ENCODE measurements at regions not wholly inside any gene's neighbourhood (a gene's known extent, or its start where the extent isn't known, plus 50 kb on each side); places are given as distances from the start of the nearest gene placed in this dataset.

DNA sequence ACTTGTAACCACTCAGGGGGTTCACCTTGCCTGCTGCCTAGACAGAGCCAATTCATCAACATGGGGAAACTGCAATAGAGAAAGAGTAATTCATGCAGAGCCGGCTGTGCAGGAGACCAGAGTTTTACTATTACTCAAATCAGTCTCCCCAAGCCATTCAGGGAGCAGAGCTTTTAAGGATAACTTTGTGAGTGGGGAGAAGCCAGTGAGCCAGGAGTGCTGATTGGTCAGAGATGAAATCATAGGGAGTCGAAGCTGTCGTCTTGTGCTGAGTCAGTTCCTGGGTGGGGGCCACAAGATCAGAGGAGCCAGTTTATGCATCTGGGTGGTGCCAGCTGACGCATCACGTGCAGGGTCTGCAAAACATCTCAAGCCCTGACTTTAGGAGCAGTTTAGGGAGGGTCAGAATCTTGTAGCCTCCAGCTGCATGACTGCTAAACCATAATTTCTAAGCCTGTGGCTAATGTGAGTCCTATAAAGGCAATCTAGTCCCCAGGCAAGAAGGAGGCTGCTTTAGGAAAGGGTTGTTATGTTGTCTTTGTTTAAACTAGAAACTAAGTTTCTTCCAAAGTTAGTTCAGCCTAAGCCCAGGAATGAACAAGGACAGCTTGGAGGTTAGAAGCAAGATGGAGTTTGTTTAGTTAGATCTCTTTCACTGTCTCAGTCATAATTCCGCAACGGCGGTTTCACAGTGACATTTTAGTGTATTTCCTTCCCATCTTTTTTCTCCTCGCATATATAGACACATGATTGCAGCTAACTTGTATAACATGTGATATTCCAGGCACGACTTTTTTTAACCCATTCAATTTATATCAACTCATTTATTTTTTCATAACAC lies 68.9 kb upstream of the NCOR2 start:
- H3K27me3 ChIP-seq (ENCODE audit: control insufficient read depth in 2 of 2, insufficient read depth in 2 of 2, low read length in 2 of 2) = no peaks in the 10 kb centered on the region
- H3K4me1 ChIP-seq (ENCODE audit: control insufficient read depth in 1 of 2, insufficient read depth in 2 of 2, low read length in 2 of 2) = peaks cover 77 to 90% of the 10 kb centered on the region in 2 donors
- H4K20me1 ChIP-seq (ENCODE audit: insufficient read depth, low read length) = no peaks in the 10 kb centered on the region
- no peaks in the 10 kb centered on the region for H3K79me2 ChIP-seq (ENCODE audit: insufficient read depth, low read length)
- no peak overlapping the region for H2AFZ ChIP-seq (ENCODE audit: insufficient read depth, low read depth, low read length, poor library complexity, severe bottlenecking)
- Mint-ChIP-seq H3K4me1 (peaks cover 70% of the 10 kb centered on the region), H3K27me3 (ENCODE audit: low read depth in 3 of 3) (peaks cover 0 to 5% (median 4%) of the 10 kb centered on the region in 3 donors), H3K9me3 (peaks cover 22 to 39% (median 32%) of the 10 kb centered on the region in 7 donors), H3K36me3 (peaks cover 16 to 19% of the 10 kb centered on the region in 2 donors), H3K4me3 (no peak overlapping the region), H3K27ac (peak overlapping the region; percentile 85 to 96 (median 90))
- H3K36me3 ChIP-seq (replicated peaks in 1 of 2; ENCODE audit: control insufficient read depth in 1 of 2, insufficient read depth in 2 of 2, low read length in 2 of 2) = no peaks in the 10 kb centered on the region
- H3K9ac ChIP-seq (ENCODE audit: insufficient read depth, low read length, poor library complexity, severe bottlenecking) = no peak overlapping the region
- DNase-seq = peak; percentile 85 to 93 (median 93)
- 5% methylated on average over 4 of the region's 10 CpGs for WGBS (ENCODE audit: insufficient coverage)
- H3K4me3 ChIP-seq (replicated peaks in 1 of 3; ENCODE audit: low read depth in 2 of 3, low read length in 3 of 3) = peak overlapping the region in 1 of 3 experiments; percentile 2
- intact Hi-C loops (cut with micrococcal nuclease) = loop anchor here in 1 of 2 donors (2.0 kb wide), 1 partner anchor 14 kb away; no protein-coding TSS in a partner anchor
- peaks cover 6 to 39% of the 10 kb centered on the region in 2 donors for H3K9me3 ChIP-seq (replicated peaks in 1 of 2; ENCODE audit: control insufficient read depth in 1 of 2, insufficient read depth in 1 of 2, low read length in 2 of 2)
- H3K4me2 ChIP-seq (replicated peaks; ENCODE audit: extremely low read depth, low read length, poor library complexity, severe bottlenecking) = no peak overlapping the region
- H3K27ac ChIP-seq (ENCODE audit: low read depth in 1 of 2, low read length in 2 of 2) = peak overlapping the region; percentile 14 to 80
- no peak for TF ChIP-seq CTCF (IDR thresholded peaks at IDR 0.05)

DNA sequence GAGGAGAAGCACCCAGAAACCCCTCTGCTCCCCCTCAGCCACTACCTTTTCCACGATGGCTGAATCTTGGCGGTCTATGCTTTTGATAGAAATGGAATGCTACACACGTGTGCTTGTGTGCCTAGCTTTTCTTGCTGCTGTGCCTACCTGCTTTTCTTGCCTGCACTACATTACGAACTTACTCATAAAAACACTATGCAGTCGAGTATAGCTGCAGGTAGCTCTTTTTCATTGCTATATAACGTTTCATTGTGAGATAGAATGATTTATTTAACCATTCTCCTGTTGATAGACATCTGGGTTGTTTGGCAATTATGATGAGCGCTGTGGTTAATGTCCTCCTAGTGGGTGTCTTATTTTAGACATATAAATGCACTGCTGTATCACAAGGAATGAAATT lies 67.9 kb upstream of the NCOR2 start:
- no peak for TF ChIP-seq CTCF (IDR thresholded peaks at IDR 0.05)
- H3K4me2 ChIP-seq (replicated peaks; ENCODE audit: extremely low read depth, low read length, poor library complexity, severe bottlenecking) = no peak overlapping the region
- H3K4me1 ChIP-seq (ENCODE audit: control insufficient read depth in 1 of 2, insufficient read depth in 2 of 2, low read length in 2 of 2) = peaks cover 69 to 80% of the 10 kb centered on the region in 2 donors
- peak overlapping the region; percentile 14 to 80 for H3K27ac ChIP-seq (ENCODE audit: low read depth in 1 of 2, low read length in 2 of 2)
- no peaks in the 10 kb centered on the region for H4K20me1 ChIP-seq (ENCODE audit: insufficient read depth, low read length)
- no peak for DNase-seq
- H3K36me3 ChIP-seq (replicated peaks in 1 of 2; ENCODE audit: control insufficient read depth in 1 of 2, insufficient read depth in 2 of 2, low read length in 2 of 2) = no peaks in the 10 kb centered on the region
- H3K4me3 Mint-ChIP-seq = no peak overlapping the region
- WGBS (ENCODE audit: insufficient coverage) = 100% methylated on average over 4 of the region's 7 CpGs
- peaks cover 6 to 32% of the 10 kb centered on the region in 2 donors for H3K9me3 ChIP-seq (replicated peaks in 1 of 2; ENCODE audit: control insufficient read depth in 1 of 2, insufficient read depth in 1 of 2, low read length in 2 of 2)
- peaks cover 0 to 5% (median 4%) of the 10 kb centered on the region in 3 donors for H3K27me3 Mint-ChIP-seq (ENCODE audit: low read depth in 3 of 3)
- peaks cover 71% of the 10 kb centered on the region for H3K4me1 Mint-ChIP-seq
- peaks cover 10 to 14% of the 10 kb centered on the region in 2 donors for H3K36me3 Mint-ChIP-seq
- no peaks in the 10 kb centered on the region for H3K27me3 ChIP-seq (ENCODE audit: control insufficient read depth in 2 of 2, insufficient read depth in 2 of 2, low read length in 2 of 2)
- H3K9me3 Mint-ChIP-seq = peaks cover 18 to 32% (median 29%) of the 10 kb centered on the region in 7 donors
- peak overlapping the region in 5 of 7 donors; percentile 85 to 99 (median 96) for H3K27ac Mint-ChIP-seq
- intact Hi-C loops (cut with micrococcal nuclease) = no loop called here
- peak overlapping the region in 1 of 3 experiments; percentile 2 for H3K4me3 ChIP-seq (replicated peaks in 1 of 3; ENCODE audit: low read depth in 2 of 3, low read length in 3 of 3)
- H3K79me2 ChIP-seq (ENCODE audit: insufficient read depth, low read length) = no peaks in the 10 kb centered on the region
- no peak overlapping the region for H3K9ac ChIP-seq (ENCODE audit: insufficient read depth, low read length, poor library complexity, severe bottlenecking)
- H2AFZ ChIP-seq (ENCODE audit: insufficient read depth, low read depth, low read length, poor library complexity, severe bottlenecking) = no peak overlapping the region

All from CD14-positive monocyte (primary cell).